HG02571 (cell line): ENCODE measurements at regions not wholly inside any gene's neighbourhood (a gene's known extent, or its start where the extent isn't known, plus 50 kb on each side); places are given as distances from the start of the nearest gene placed in this dataset.

Experiments used
- ATAC-seq: cut with Tn5 transposase; IDR thresholded peaks from one replicate; pipeline ENCODE4 v1.9.1; 2021; ENCODE audit warnings: mild to moderate bottlenecking, moderate library complexity; ENCODE audit not compliant: unreplicated experiment

DNA sequence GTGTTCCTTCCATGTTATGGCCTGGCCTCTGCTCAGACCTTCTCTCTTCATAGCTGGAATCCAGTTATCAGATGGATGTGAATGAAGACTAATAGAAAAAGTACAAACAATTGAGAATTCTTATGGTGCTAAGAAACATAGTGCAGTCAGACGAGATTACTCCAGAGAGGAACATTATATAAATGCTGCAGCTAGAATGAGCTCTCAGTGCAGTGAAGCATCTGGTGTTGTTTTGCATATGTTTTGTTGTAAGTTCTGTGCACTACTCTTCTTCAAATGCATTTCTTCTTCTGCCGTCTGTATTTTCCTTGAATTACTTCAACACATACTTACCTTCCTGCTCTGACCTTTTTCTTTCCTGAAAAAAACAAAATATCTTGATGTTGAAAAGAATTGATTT is 602.4 kb upstream of the CDH18 start:
- no peak for ATAC-seq

DNA sequence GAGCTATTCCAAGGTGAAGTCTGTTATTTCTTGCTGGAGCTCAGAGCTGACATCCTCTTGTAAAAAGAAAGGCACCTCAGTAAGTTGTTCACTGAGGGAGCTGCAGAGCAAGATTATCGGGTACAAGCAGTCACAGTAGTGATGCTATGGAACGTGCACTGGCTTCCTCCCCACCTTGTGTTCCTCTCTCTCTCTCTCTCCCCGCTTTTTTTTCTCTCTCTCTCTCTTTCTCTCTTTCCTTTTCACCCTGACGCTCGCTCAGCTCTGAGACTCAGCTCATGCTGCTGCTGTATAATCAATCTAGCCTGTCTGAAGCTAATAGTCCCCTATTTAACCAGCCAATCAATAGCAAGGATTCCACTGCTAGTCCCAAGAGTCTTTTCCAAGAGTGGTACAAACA is 587.6 kb upstream of the CDH18 start:
- no peak for ATAC-seq

DNA sequence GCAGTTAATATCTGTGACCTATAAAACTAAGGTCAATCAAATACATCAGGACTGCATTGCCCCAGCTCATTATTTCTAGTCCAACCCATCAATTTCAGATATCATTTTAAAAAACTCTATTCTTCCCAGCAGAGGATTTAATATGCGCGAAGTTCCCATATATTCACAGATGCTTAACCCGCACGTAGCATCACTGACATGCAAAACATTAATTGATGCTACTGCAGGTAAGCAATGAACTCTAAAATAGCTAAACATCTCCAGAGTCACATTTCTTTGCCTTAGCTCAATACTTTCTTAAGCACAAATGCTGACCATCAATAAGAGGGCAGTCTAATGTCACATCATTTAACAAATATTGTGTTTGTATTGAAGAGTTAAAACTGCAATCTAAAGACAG is 586.6 kb upstream of the CDH18 start:
- ATAC-seq, result no peak

DNA sequence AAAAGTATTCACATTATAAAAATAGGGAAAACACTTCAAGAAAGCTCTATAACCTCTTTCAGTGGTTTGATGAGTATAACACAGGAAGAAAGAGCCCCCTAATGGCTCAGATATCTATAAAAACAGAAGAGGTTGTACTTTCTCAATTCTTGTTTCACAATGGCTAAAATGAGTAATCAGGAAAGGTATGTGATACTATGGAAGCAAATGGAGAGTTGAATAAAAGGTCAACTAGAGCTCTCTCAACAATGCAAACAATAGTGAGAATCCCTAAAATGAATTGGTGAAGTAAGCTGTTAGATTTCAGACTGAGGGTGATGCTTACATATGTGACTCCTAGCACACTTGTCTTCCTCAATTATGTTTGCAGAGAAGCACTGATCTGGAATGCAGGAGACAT is 584.6 kb upstream of the CDH18 start:
- ATAC-seq, result no peak

DNA sequence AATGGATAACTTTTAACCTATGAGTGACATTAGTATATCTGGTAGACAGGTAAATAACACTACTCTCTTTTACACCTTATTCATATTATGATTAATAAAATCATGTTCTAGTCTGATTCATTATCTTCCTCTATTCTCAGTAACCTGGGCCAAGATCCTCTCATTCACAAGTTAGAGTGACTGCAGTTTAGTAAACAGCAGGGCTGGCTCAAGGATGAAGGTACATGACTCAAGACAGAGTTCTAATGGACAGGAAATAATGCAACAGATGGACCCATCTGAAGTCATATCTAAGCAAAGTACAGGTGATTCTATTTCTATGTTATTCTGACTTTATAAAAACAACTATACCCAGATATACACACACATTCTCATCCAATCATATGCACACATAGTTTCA is 582.5 kb upstream of the CDH18 start:
- ATAC-seq, result no peak

DNA sequence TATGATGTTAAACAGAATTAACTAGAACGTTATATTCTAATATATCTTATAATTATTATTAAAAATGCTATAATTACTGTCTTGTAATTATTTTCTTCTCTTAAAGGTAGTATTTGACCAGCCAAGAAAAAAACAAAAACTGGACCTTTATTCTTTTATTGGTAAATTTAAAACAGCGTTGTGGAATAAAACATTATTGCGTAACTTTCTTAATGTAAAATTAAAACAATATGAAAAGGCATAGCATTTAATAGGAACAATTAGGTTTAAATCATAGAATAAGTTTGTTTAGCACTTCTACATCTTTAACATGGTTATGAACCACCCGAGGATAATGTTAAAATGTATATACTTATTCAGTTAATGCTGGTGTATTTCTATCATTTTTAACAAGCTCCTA is 574.5 kb upstream of the CDH18 start:
- ATAC-seq, result no peak

DNA sequence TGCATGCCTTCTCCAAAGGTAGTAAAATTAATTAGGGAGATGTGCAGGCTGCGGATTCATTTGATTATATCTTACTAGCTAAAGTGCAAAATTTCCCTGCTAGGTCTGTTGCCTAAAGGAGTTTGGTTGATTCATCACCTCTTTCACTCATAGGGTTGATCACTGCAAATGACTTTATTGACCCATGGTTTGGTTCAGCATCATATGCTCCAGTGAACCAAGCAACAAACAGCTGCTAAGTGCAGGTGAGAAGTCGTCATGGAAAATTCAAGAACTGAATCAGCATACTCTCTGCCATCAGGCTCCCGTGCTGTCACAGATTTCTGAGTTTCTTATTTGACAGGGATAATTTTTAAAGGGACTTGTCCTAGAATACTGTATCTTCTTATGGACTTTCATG is 571.8 kb upstream of the CDH18 start:
- no peak for ATAC-seq

DNA sequence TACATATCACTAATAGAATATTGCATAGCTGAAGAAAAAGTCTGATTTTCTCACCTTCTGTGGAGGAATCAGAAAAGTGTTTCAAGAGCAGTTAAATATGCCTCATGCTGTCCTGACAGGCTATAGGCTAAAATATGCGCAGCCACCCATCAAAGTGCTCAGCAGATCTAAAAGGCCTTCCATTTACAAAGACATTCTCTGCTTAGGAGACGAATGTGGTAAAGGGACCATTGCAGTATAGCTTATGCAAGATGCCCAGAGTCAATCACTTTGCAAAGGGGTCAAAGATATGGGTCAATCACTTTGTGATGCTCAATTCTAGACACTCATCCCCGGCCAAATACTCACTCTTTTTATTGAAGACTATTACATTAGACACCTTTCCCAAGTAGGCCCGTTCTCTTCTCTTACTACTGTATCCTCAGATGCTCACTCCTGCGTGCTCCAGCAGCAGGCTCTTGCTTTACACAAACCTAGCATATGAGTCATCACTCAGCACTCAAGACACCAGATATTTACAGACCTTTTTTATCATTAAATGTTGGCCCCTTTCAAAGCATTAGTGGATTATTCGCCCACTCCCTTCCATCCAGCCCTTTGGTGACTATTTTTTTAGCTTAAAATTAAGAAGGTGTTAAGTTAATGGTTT is 568.2 kb upstream of the CDH18 start:
- no peak for ATAC-seq

DNA sequence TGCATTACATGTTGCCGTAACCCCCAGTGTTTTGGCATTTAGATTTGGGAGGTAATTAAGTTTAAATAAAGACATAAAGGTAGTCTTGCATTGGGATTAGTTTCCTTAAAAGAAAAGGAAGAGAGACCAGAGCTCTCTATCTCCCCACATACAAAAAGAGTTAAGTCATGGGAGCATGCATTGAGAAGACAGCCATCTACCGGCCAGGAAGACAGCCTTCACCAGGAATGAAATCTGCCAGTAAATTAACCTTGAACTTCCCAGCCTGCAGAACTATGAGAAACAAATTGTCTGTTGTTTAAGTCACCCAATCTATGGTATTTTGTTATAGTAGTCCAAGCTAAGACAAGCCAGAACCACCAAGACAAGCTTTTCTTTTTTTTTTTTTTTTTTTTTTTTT is 567.0 kb upstream of the CDH18 start:
- no peak for ATAC-seq

DNA sequence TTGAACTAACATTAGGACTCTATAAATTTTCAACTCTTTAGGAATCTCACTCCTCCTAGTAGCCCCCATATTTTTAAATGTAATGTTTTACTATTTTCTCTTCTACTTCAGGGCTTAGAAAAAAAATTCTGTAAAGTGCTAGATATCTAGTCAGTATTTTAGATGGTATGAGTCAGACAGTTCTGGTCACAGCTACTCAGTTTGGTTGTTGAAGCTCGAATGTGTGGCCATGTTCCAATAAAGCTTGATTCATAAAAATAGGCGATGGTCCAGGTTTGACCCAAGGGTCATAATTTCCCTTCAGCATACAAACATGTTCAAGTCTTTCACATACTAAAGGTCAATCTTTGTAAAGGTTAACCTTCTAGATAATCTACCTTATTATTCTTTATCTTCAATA is 566.0 kb upstream of the CDH18 start:
- no peak for ATAC-seq

DNA sequence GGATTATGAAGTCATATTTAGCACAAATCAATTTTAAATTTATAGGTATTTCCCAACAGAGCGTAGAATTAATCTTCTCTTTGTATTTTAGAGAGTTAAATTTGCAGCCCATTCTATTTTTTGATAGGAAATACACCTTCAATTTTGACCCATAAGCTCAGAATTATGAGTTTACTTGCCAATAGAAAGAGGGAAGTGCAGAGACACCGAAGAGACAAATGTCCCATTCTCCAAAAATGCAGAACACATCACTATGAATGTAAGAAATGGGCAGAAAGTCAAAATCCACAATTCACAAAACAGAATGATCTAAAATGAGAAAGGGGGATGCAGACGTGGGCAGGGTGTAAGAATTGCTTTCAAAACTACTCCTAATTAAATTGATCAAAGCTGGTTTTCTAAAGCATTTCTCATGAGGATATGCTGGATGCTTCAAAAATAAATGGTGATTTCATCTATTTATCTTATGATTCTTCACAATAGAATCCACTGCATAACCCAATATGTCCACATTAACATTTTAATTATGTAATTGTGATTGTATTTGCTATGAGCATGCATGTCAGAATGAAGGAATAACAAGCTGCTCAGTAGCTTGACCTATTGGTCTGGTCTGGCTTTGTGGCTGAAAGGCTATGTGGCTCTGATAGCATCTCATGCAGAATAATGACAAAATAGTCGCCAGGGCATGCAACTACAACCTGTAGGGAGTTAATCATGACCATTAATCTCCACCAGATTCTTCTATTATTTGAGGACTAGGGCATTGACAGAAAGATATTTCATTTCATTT is 550.1 kb upstream of the CDH18 start:
- ATAC-seq, result no peak

DNA sequence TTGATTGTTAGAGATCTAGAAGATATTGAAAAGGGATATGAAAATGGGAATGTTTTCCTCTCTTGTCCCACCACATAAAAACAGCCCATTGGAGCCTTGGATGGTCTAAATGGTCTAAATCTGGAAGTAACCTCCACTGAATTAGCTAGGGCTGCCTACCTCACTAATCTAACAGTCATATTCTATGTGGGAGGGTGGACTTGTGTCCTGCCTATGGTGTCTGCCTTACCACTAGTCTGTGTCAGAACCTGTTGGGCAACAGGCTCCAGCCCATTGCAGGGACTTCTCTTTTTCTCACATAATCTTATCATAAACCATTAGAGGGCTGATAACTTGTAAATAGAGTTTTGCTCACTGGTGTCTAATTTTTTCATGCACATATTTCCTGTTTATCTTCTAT is 548.8 kb upstream of the CDH18 start:
- no peak for ATAC-seq

DNA sequence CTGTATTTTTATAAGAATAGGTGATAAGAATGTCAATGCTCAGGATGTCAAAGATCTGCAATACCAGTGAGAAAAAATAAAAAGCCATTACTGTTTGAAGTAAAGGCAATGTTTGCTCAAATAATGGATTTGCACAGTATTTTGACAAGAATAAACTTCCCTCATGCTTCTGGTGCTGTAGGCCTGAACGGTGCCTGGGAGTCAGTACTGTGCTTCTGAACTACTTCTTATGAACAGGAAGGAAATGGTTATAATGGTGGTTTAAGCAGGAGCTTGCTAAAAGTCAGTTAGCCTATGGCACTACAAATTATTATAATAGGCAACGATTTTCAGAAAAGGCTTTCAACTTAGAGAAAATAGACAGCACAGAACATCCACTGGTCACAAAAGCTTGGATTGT is 548.3 kb upstream of the CDH18 start:
- ATAC-seq, result no peak

DNA sequence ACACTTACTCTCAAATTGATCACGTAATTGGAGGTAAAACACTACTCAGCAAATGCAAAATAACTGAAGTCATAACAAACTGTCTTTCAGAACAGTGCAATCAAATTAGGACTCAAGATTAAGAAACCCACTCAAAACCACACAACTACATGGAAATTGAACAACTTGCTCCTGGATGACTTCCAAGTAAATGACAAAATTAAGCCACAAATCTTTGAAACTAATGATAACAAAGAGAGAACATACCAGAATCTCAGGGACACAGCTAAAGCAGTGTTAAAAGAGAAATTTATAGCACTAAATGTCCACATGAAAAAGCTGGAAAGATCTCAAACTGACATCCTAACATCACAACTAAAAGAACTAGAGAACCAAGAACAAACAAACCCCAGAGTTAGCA is 540.5 kb upstream of the CDH18 start:
- no peak for ATAC-seq

DNA sequence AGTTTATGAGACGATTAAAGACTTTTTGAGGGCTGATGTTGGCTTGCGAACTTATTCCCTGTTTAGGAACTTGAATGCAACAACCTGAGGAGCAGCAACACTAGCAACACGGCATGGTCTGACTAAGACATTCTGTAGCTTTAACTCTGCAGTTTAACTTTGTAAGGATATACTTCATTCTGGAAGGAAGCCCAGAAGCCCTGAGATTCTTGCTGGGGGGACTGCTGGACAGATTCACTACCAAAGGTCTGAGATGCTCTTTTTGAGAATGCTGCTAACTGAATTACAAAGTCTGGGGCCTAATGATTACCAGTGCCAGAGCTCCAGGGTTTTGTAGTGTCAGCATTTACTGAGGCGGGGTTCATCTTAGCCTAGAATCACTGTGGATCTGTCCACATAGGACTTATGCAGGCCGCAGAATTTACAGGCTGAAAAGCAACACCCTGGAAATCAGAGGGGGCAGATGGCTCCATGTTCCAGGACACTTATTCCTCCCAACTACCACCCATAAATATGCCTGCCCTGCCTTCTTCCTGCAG is 537.1 kb upstream of the CDH18 start:
- ATAC-seq, result no peak

DNA sequence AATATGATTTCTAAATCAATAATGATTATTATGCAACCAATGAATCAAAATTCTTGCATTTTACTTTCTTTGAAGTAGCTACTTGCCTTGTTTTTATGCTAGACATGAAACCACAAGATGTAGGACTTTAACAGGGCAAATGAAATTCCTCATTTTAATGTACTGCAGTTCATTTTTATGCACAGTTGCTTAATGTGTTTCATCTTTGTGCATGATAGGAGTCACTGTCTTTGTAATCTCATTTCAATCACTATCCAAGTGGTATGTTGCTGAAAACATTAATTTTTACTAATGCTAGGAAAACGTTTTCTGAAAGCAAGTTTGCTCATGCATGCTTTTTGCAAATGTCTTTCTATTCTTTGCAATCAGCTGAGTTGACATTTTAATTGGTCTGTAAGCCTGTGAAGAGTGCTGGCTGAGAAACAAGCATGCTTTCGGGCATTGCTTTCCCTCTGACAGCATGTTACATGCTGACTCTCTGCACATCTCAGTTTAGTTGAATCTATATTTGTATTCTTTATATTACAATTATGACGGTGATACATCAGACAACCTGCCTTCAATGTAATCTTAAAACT is 535.0 kb upstream of the CDH18 start:
- ATAC-seq, result no peak

DNA sequence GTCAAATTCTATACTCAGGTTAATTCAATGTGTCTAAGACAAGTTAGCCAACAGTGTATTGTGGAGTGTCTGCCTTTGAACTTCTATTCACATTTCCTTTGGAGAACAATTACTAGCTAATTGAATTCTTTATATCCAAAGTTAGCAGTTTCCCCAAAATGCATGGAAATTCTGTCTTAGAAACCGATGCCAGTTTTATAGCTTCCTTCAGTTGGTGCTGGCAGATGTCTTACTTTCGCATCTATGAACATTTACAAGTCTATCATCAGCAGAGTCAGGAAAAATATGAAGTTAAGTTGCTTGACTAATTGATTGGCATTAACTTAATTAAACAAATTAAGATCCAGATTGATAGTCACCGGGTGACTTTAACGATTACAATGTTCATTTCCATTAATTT is 527.6 kb upstream of the CDH18 start:
- ATAC-seq, result no peak

DNA sequence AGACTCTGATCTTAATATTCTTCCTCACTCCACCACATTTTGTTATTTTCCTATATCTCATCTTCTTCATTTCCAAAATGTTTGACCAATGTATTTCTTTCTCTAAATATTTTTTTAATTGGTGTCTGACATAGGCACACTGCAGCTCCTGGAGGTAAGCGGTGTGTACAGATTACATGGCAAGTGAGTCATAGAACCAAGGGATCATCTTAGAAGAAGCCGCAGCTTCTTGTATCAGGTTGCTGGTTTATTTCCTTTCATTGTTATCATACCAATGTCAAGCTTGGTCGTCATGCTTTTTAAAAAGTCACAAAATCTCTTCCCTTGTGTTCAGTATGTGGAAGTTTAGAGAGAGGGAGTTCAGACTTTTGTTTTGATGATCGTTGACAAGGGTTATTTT is 526.1 kb upstream of the CDH18 start:
- ATAC-seq, result no peak

DNA sequence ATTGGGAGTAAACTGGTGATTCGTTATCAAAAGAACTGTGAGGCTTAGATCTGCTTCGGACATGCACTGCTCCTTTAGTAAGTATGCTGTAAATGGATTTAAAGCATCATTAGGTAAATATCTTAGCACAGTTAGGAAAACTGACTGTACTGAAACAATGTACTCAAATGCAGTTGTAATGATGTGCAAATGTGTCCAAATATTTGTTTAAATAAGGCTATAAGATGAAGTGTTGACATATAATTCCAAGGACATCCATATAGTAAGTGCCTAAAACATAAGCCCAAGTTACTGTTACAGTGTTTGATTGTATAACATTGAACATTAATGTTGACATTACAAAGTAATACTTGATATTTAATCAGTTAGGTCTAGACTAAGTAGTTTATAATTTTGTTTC is 512.5 kb upstream of the CDH18 start:
- ATAC-seq, result no peak

DNA sequence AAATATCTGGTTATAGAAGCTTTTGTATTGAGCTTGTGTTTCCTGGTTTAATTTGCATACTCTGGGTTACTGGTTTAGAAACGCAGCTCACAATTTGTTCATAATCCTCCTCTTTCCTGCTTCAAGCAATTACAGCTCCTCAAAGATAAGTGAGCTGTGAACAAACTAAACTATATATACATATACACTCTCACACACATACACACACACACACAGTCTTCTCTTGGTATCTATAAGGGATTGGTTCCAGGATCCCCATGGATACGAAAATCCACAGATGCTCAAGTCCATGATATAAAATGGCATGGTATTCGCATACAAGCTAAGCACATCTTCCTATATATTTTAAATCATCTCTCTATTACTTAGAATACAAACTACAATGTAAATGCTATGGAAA is 510.9 kb upstream of the CDH18 start:
- no peak for ATAC-seq

DNA sequence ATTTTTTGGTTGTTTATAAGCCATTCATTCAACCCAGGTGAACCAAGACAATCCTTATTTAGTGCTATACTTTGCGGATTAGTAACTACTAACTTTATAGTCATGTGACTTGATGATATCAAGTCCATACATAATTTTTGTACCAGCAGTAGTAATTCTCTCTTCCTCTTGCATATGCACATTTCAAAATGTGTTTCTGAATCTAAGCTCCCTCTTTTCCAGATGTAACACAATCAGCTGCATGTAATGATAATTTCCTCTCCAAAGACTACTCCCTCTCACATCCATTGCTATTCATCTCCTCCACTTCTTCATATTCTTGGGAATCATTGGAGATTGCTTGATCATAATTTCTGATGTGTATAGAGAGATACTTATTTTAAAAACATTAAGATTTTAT is 510.1 kb upstream of the CDH18 start:
- no peak for ATAC-seq

DNA sequence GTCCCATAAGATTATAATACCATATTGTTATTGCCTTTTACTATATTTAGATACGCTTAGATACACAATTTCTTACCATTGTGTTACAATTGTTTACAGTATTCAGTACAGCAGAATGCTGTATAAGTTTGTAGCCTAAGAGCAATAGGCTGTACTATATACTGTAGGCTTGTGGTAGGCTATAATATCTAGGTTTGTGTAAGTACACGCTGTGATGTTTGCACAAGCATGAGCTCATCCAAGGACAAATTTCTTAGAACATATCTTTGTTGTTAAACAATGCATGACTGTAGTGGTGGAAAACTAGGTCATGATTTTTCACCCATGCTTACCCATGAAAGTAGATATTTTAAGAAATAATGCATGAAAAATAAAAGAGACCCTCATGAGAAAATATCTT is 509.4 kb upstream of the CDH18 start:
- ATAC-seq, result no peak
